ENCODE measurements at regions not wholly inside any gene's neighbourhood (a gene's known extent, or its start where the extent isn't known, plus 50 kb on each side); places are given as distances from the start of the nearest gene placed in this dataset.
A peak's percentile ranks its signal among the peaks of the same experiment; 100 is the strongest.

GRCh38 chr1:209421186-209421585 lies 162.3 kb upstream of the CAMK1G start:
- no peak for DNase-seq

- no peak for DNase-seq
Measured at GRCh38 chr1:209421978-209422680, 161.4 kb upstream of the CAMK1G start.

- no peak for DNase-seq
Measured at GRCh38 chr1:209425959-209426358, 157.6 kb upstream of the CAMK1G start.

GRCh38 chr1:209427277-209427676 lies 156.2 kb upstream of the CAMK1G start:
- no peak for DNase-seq

GRCh38 chr1:209427811-209428210 lies 155.7 kb upstream of the CAMK1G start:
- no peak for DNase-seq

- DNase-seq = no peak
Measured at GRCh38 chr1:209428241-209428921, 155.1 kb upstream of the CAMK1G start.

- no peak for DNase-seq
Measured at GRCh38 chr1:209429611-209430010, 153.9 kb upstream of the CAMK1G start.

- DNase-seq = no peak
Measured at GRCh38 chr1:209430107-209430506, 153.4 kb upstream of the CAMK1G start.

- DNase-seq = no peak
Measured at GRCh38 chr1:209430821-209431259, 152.7 kb upstream of the CAMK1G start.

GRCh38 chr1:209431402-209431801 lies 152.1 kb upstream of the CAMK1G start:
- DNase-seq = no peak

GRCh38 chr1:209431813-209432442 lies 151.6 kb upstream of the CAMK1G start:
- no peak for DNase-seq

- no peak for DNase-seq
Measured at GRCh38 chr1:209432443-209432825, 151.1 kb upstream of the CAMK1G start.

GRCh38 chr1:209433649-209434031 lies 149.9 kb upstream of the CAMK1G start:
- no peak for DNase-seq

- DNase-seq = no peak
Measured at GRCh38 chr1:209434066-209434465, 149.4 kb upstream of the CAMK1G start.

- DNase-seq = no peak
Measured at GRCh38 chr1:209434631-209435217, 148.8 kb upstream of the CAMK1G start.

GRCh38 chr1:209435654-209436566 lies 147.6 kb upstream of the CAMK1G start:
- DNase-seq = peak; percentile 65

- no peak for DNase-seq
Measured at GRCh38 chr1:209439828-209440227, 143.7 kb upstream of the CAMK1G start.

GRCh38 chr1:209443361-209443931 lies 140.1 kb upstream of the CAMK1G start:
- DNase-seq = no peak

GRCh38 chr1:209443975-209444651 lies 139.4 kb upstream of the CAMK1G start:
- no peak for DNase-seq

- DNase-seq = no peak
Measured at GRCh38 chr1:209444961-209445360, 138.6 kb upstream of the CAMK1G start.

GRCh38 chr1:209445576-209445975 lies 137.9 kb upstream of the CAMK1G start:
- DNase-seq = no peak

GRCh38 chr1:209446356-209446755 lies 137.2 kb upstream of the CAMK1G start:
- DNase-seq = no peak

Measured in NCI-H1105 treated with DMSO at 0.1 percent for 48 hours (cell line).